ENCODE measurements at regions not wholly inside any gene's neighbourhood (a gene's known extent, or its start where the extent isn't known, plus 50 kb on each side); places are given as distances from the start of the nearest gene placed in this dataset.

- H3K27ac ChIP-seq = no peak overlapping the region
- H3K4me1 ChIP-seq = peaks cover 0 to 8% (median 0%) of the 10 kb centered on the region in 4 donors
- WGBS, 2 donors = 89 to 98% methylated on average over 4 of the region's 4 CpGs
- H3K4me3 ChIP-seq = no peak overlapping the region
- no peaks in the 10 kb centered on the region for H3K36me3 ChIP-seq
- no peaks in the 10 kb centered on the region for H3K27me3 ChIP-seq
- no peak for TF ChIP-seq EP300 (IDR thresholded peaks at IDR 0.05)
- no peak for TF ChIP-seq CTCF (IDR thresholded peaks at IDR 0.05)
- no peak for TF ChIP-seq POLR2A (IDR thresholded peaks at IDR 0.05)
- no peaks in the 10 kb centered on the region for H3K9me3 ChIP-seq
- no peak for DNase-seq (ENCODE audit: low spot score in 2 of 2)
These were observed 86.4 kb upstream of the C1QTNF9B start for GRCh38 chr13:23983671-23984070.

GRCh38 chr13:23984546-23984945, 87.2 kb upstream of the C1QTNF9B start:
- TF ChIP-seq POLR2A (IDR thresholded peaks at IDR 0.05) (no peak), EP300 (IDR thresholded peaks at IDR 0.05) (no peak), CTCF (IDR thresholded peaks at IDR 0.05) (no peak)
- Histone ChIP-seq H3K36me3 (no peaks in the 10 kb centered on the region), H3K4me3 (no peak overlapping the region), H3K9me3 (no peaks in the 10 kb centered on the region), H3K27ac (no peak overlapping the region), H3K4me1 (peaks cover 0 to 8% (median 0%) of the 10 kb centered on the region in 4 donors), H3K27me3 (no peaks in the 10 kb centered on the region)
- WGBS, 2 donors = 47 to 83% methylated on average over 8 of the region's 8 CpGs
- DNase-seq (ENCODE audit: low spot score in 2 of 2) = no peak

GRCh38 chr13:23985060-23985459, 87.8 kb upstream of the C1QTNF9B start:
- H3K9me3 ChIP-seq = no peaks in the 10 kb centered on the region
- TF ChIP-seq CTCF (IDR thresholded peaks at IDR 0.05) = no peak
- no peak for TF ChIP-seq EP300 (IDR thresholded peaks at IDR 0.05)
- no peak for TF ChIP-seq POLR2A (IDR thresholded peaks at IDR 0.05)
- no peaks in the 10 kb centered on the region for H3K27me3 ChIP-seq
- DNase-seq (ENCODE audit: low spot score in 2 of 2) = no peak
- peaks cover 0 to 4% (median 0%) of the 10 kb centered on the region in 4 donors for H3K4me1 ChIP-seq
- no peak overlapping the region for H3K27ac ChIP-seq
- no peak overlapping the region for H3K4me3 ChIP-seq
- no peaks in the 10 kb centered on the region for H3K36me3 ChIP-seq
- 78 to 84% methylated on average over 7 of the region's 7 CpGs for WGBS, 2 donors

- Histone ChIP-seq H3K27ac (no peak overlapping the region), H3K9me3 (no peaks in the 10 kb centered on the region), H3K4me3 (no peak overlapping the region), H3K36me3 (no peaks in the 10 kb centered on the region), H3K27me3 (no peaks in the 10 kb centered on the region), H3K4me1 (no peaks in the 10 kb centered on the region)
- TF ChIP-seq EP300 (IDR thresholded peaks at IDR 0.05) (no peak), POLR2A (IDR thresholded peaks at IDR 0.05) (no peak), CTCF (IDR thresholded peaks at IDR 0.05) (no peak)
- DNase-seq (ENCODE audit: low spot score in 2 of 2) = no peak
- WGBS, 2 donors = 78 to 86% methylated on average over 11 of the region's 11 CpGs
These were observed 88.5 kb upstream of the C1QTNF9B start for GRCh38 chr13:23985839-23986238.

- Histone ChIP-seq H3K27ac (no peak overlapping the region), H3K9me3 (no peaks in the 10 kb centered on the region), H3K4me1 (no peaks in the 10 kb centered on the region), H3K27me3 (no peaks in the 10 kb centered on the region), H3K4me3 (no peak overlapping the region), H3K36me3 (no peaks in the 10 kb centered on the region)
- no peak for DNase-seq (ENCODE audit: low spot score in 2 of 2)
- 71 to 74% methylated on average over 3 of the region's 3 CpGs for WGBS, 2 donors
- TF ChIP-seq POLR2A (IDR thresholded peaks at IDR 0.05) (no peak), EP300 (IDR thresholded peaks at IDR 0.05) (no peak), CTCF (IDR thresholded peaks at IDR 0.05) (no peak)
These were observed 89.3 kb upstream of the C1QTNF9B start for GRCh38 chr13:23986619-23987018.
